GM12875 (cell line): ENCODE measurements at regions not wholly inside any gene's neighbourhood (a gene's known extent, or its start where the extent isn't known, plus 50 kb on each side); places are given as distances from the start of the nearest gene placed in this dataset.
"Not testable (repeated sequence)": the region's sequence is repeated elsewhere in the genome, so short reads cannot be mapped to it uniquely, and the experiment has no call there.

ENCODE experiments used
- H3K4me3 ChIP-seq: one replicate; pipeline ENCODE4 v1.5.1; 2011; ENCODE audit warnings: low read depth, low read length, control low read depth
- CTCF ChIP-seq: IDR thresholded peaks from 2 replicates; pipeline ENCODE4 v1.5.1; 2011; ENCODE audit warnings: low read depth, mild to moderate bottlenecking, control low read depth, inconsistent platforms, low read length, moderate library complexity, borderline replicate concordance; ENCODE audit not compliant: insufficient read depth

- TF ChIP-seq CTCF: no peak
These were observed 229.3 kb downstream of the SATB1 start for GRCh38 chr3:18195836-18196235.

GRCh38 chr3:18194431-18194830 lies 230.7 kb downstream of the SATB1 start:
- no peak overlapping the region for H3K4me3 ChIP-seq
- no peak for TF ChIP-seq CTCF

More at GRCh38 chr3:18195836-18196235, 229.3 kb downstream of the SATB1 start:
- no peak overlapping the region for H3K4me3 ChIP-seq

- H3K4me3 ChIP-seq: no peak overlapping the region
- no peak for TF ChIP-seq CTCF
These were observed 234.5 kb downstream of the SATB1 start for GRCh38 chr3:18190646-18191045.

GRCh38 chr3:18189282-18190050 lies 235.7 kb downstream of the SATB1 start:
- H3K4me3 ChIP-seq: no peak overlapping the region
- no peak for TF ChIP-seq CTCF

GRCh38 chr3:18188491-18188890 lies 236.6 kb downstream of the SATB1 start:
- TF ChIP-seq CTCF: no peak
- no peak overlapping the region for H3K4me3 ChIP-seq

- no peak for TF ChIP-seq CTCF
These were observed 239.5 kb downstream of the SATB1 start for GRCh38 chr3:18185624-18186023.

GRCh38 chr3:18182923-18183322 lies 242.2 kb downstream of the SATB1 start:
- H3K4me3 ChIP-seq: not testable (repeated sequence)

More at GRCh38 chr3:18185624-18186023, 239.5 kb downstream of the SATB1 start:
- no peak overlapping the region for H3K4me3 ChIP-seq

- no peak overlapping the region for H3K4me3 ChIP-seq
- TF ChIP-seq CTCF: no peak
These were observed 245.6 kb downstream of the SATB1 start for GRCh38 chr3:18179521-18179920.
